Stimulated activated naive B cell treated with anti-CD40 and anti-IgM and Interleukin-4, amounts not matched to agents 10 μg/mL and 1 μg/mL and 100 μg/mL, for 72 hours (primary cell): ENCODE measurements at regions not wholly inside any gene's neighbourhood (a gene's known extent, or its start where the extent isn't known, plus 50 kb on each side); places are given as distances from the start of the nearest gene placed in this dataset.
"Not testable (repeated sequence)": the region's sequence is repeated elsewhere in the genome, so short reads cannot be mapped to it uniquely, and the experiment has no call there.

ENCODE experiments used
- ATAC-seq, 2 donors: fragments of 150-1000 bp; cut with Tn5 transposase; replicated peaks; 2 replicates each; pipeline ENCODE4 v1.10.0; 2021; ENCODE audit warnings: moderate library complexity in 1 of 2
- DNase-seq: peaks from one replicate; pipeline ENCODE4 v3.0.0; 2021
- H3K27ac Mint-ChIP-seq: one replicate; pipeline ENCODE4 v1.8.0; 2022; ENCODE audit warnings: mild to moderate bottlenecking, mixed read lengths
- H3K27me3 Mint-ChIP-seq, 2 donors: one replicate each; pipeline ENCODE4 v1.8.0; 2022; ENCODE audit warnings: mixed read lengths in 2 of 2
- H3K36me3 Mint-ChIP-seq, 2 donors: one replicate each; pipeline ENCODE4 v1.8.0; 2022; ENCODE audit warnings: mixed read lengths in 2 of 2, mild to moderate bottlenecking in 1 of 2
- H3K4me1 Mint-ChIP-seq, 2 donors: one replicate each; pipeline ENCODE4 v1.8.0; 2022; ENCODE audit warnings: mixed read lengths in 2 of 2, mild to moderate bottlenecking in 1 of 2
- H3K4me3 Mint-ChIP-seq, 2 donors: one replicate each; pipeline ENCODE4 v1.8.0; 2022; ENCODE audit warnings: mild to moderate bottlenecking in 2 of 2, mixed read lengths in 2 of 2, moderate library complexity in 1 of 2
- H3K9me3 Mint-ChIP-seq, 2 donors: one replicate each; pipeline ENCODE4 v1.8.0; 2022; ENCODE audit warnings: mixed read lengths in 2 of 2, mild to moderate bottlenecking in 1 of 2

DNA sequence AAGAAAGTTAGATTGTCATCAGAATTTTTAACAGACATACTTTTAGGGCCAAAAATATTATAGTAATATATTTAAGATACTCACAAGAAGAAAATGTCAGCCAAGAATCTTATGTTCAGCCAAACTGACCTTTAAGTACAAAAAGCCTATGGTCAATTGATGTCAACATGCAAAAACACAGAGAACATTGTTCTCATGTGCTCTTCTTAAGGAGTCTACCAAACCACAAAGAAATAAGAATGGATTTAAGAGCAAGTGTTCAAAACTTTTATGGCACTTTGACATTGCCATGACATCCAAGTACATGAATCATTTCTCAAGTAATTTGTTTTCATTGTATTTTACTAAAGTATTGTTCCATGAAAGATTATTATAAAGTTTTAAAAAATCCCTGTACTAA, 180.4 kb downstream of the TMEM26 start:
- Mint-ChIP-seq H3K4me3 (no peak overlapping the region), H3K27ac (no peak overlapping the region), H3K4me1 (peaks cover 0 to 4% of the 10 kb centered on the region in 2 donors), H3K9me3 (no peaks in the 10 kb centered on the region), H3K27me3 (peaks cover 18 to 22% of the 10 kb centered on the region in 2 donors), H3K36me3 (no peaks in the 10 kb centered on the region)
- DNase-seq, result no peak
- no peak for ATAC-seq

DNA sequence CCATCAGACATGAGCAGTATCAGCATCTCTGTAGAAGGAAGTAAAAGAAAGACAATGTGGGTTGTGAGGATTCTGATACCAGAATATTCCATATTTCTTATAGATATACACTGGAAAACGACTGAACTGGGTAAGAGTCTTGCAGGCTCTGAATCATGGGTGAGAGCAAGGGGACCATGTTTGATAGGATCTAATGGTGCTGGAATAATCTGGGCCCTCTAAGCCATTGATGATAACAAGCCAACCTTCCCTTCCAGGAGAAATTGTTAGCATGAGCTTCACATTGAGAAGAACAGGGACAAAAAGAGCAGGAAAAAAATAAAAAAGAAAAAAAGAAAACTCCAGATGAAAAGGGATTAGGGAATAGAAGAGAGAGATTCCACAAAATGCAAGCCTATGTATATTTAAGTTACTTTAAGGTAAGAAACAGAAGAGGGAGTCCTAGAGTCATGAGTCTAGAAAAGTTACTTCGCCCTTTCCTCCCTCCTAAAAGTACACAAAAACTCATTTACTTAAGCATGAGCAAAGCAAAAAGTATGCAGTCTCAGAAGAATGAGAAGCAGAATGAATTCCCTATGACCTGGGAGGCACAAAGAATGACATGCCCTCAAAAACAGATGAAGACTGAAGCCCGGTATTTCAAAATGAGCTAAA, 181.9 kb downstream of the TMEM26 start:
- Mint-ChIP-seq H3K36me3 (no peaks in the 10 kb centered on the region), H3K4me3 (no peak overlapping the region), H3K27me3 (peaks cover 17 to 18% of the 10 kb centered on the region in 2 donors), H3K4me1 (peaks cover 0 to 4% of the 10 kb centered on the region in 2 donors), H3K27ac (no peak overlapping the region), H3K9me3 (no peaks in the 10 kb centered on the region)
- DNase-seq (no peak), ATAC-seq (no peak)

DNA sequence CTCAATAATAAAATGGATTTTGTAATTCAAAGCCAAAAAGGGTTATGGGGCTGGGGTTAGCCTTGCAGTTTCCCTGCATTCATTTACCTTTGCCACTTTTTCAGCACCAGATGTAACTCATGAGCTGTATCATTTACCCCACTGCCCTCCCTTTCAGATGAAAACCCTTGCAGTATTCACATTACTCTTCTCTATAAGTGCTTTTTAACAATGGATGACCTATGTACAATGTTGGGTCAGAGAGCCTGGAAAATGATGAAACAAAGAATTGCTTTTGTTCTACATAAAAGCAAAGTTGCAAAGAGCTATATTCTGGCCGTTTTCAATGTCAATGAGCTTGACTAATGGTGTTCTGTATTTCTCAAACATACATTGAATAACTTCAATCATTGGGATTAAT, 189.7 kb downstream of the TMEM26 start:
- H3K4me3 Mint-ChIP-seq, result no peak overlapping the region
- H3K9me3 Mint-ChIP-seq, result peaks cover 7 to 8% of the 10 kb centered on the region in 2 donors
- H3K36me3 Mint-ChIP-seq, result peaks cover 0 to 3% of the 10 kb centered on the region in 2 donors
- peaks cover 17 to 18% of the 10 kb centered on the region in 2 donors for H3K27me3 Mint-ChIP-seq
- DNase-seq (no peak), ATAC-seq (no peak)
- H3K4me1 Mint-ChIP-seq, result no peaks in the 10 kb centered on the region
- H3K27ac Mint-ChIP-seq, result no peak overlapping the region

GRCh38 chr10:61262486-61263261, 190.5 kb downstream of the TMEM26 start:
- Mint-ChIP-seq H3K36me3 (peaks cover 0 to 3% of the 10 kb centered on the region in 2 donors), H3K4me3 (no peak overlapping the region), H3K4me1 (no peaks in the 10 kb centered on the region)

DNA sequence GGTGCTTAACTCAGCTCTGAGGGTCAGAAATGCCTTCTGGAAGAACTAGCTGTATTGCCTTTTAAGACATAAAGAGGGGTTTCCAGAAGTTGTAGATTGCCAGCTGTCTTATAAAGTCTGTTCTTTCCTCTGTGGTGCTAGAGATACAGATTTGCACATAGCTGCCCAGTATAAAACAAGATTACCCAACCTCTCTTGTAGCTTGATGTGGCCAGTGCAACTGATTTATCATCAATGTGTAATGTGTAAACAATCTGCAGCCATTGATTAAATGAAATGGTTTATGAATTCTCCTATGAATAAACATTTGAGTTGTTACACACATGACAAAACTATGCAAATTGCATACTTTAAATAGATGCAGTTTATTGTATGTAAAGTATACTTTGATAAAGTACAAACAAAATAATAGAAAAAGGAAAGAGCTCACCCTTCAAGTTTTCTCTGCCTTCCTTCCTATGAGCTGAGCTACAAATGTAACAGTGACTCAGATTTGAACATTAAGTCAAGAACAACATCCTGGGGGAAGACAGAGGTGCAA, 195.2 kb downstream of the TMEM26 start:
- Mint-ChIP-seq H3K4me3 (no peak overlapping the region), H3K9me3 (peaks cover 9 to 19% of the 10 kb centered on the region in 2 donors), H3K27me3 (peaks cover 35 to 36% of the 10 kb centered on the region in 2 donors), H3K27ac (no peak overlapping the region), H3K36me3 (no peaks in the 10 kb centered on the region), H3K4me1 (no peaks in the 10 kb centered on the region)
- DNase-seq (no peak), ATAC-seq (no peak)

More at GRCh38 chr10:61262486-61263261, 190.5 kb downstream of the TMEM26 start:
- H3K27ac Mint-ChIP-seq, result no peak overlapping the region
- no peak for DNase-seq
- ATAC-seq, result no peak
- H3K9me3 Mint-ChIP-seq, result peaks cover 7 to 8% of the 10 kb centered on the region in 2 donors
- H3K27me3 Mint-ChIP-seq, result peaks cover 17 to 18% of the 10 kb centered on the region in 2 donors

DNA sequence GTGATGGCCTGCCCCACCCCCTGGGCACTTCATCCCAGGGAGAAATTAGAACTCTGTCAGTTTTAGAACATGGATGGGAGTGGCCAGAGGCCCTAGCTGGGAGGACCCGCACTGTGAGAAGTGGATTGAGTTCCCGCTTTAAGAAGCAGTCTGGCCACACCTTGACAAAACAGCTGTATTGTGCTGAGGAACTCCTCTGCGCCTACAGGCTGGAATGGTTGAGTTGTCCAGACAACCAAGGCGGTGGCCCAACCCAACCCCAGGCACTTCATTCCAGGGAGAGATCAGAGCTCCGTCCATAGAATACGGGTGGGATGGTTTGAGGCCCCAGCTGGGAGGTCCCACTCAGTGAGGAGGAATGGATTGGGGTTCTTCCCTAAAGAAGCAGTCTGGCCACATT, 196.0 kb downstream of the TMEM26 start:
- peaks cover 31 to 36% of the 10 kb centered on the region in 2 donors for H3K27me3 Mint-ChIP-seq
- H3K9me3 Mint-ChIP-seq, result peaks cover 9 to 19% of the 10 kb centered on the region in 2 donors
- H3K36me3 Mint-ChIP-seq, result no peaks in the 10 kb centered on the region
- no peak overlapping the region for H3K4me3 Mint-ChIP-seq
- no peak for ATAC-seq
- DNase-seq, result no peak
- H3K4me1 Mint-ChIP-seq, result no peaks in the 10 kb centered on the region
- H3K27ac Mint-ChIP-seq, result no peak overlapping the region

GRCh38 chr10:61252326-61252725, 200.9 kb downstream of the TMEM26 start:
- DNase-seq, H3K36me3 Mint-ChIP-seq, H3K4me3 Mint-ChIP-seq, H3K4me1 Mint-ChIP-seq, ATAC-seq, H3K27ac Mint-ChIP-seq: not testable (repeated sequence)
- Mint-ChIP-seq H3K9me3 (peaks cover 9 to 19% of the 10 kb centered on the region in 2 donors), H3K27me3 (peaks cover 21% of the 10 kb centered on the region in 2 donors)

GRCh38 chr10:61251089-61251488, 202.1 kb downstream of the TMEM26 start:
- H3K4me3 Mint-ChIP-seq, result no peak overlapping the region
- H3K36me3 Mint-ChIP-seq, result no peaks in the 10 kb centered on the region
- H3K27ac Mint-ChIP-seq, result no peak overlapping the region
- peaks cover 8 to 19% of the 10 kb centered on the region in 2 donors for H3K9me3 Mint-ChIP-seq
- DNase-seq, result no peak
- no peak for ATAC-seq
- no peaks in the 10 kb centered on the region for H3K4me1 Mint-ChIP-seq
- H3K27me3 Mint-ChIP-seq, result peaks cover 11 to 18% of the 10 kb centered on the region in 2 donors

DNA sequence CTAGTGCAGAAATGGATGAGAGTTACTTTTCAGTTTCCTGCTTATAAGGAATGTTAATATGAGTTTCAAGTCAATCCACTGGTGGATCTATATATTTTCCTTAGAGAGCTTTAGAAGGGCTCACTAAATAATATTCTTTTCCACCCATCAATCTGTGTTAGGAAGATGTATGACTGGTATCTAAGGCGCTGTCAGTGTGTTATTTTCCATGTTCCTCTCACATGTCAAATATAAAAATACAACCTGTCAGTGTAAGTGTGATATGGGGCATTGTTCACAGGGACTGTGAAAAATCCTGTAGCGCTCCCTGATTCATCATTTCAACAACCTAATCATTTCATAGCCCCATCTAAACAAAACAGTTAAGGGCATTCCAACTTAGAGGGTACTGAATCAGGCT, 203.1 kb downstream of the TMEM26 start:
- Mint-ChIP-seq H3K4me1 (no peaks in the 10 kb centered on the region), H3K4me3 (no peak overlapping the region), H3K36me3 (no peaks in the 10 kb centered on the region), H3K27ac (no peak overlapping the region), H3K9me3 (peaks cover 7 to 15% of the 10 kb centered on the region in 2 donors), H3K27me3 (peaks cover 9 to 14% of the 10 kb centered on the region in 2 donors)
- ATAC-seq (no peak), DNase-seq (no peak)

GRCh38 chr10:61248013-61248412, 205.2 kb downstream of the TMEM26 start:
- DNase-seq (no peak), ATAC-seq (no peak)
- no peaks in the 10 kb centered on the region for H3K27me3 Mint-ChIP-seq
- H3K27ac Mint-ChIP-seq, result no peak overlapping the region
- H3K36me3 Mint-ChIP-seq, result no peaks in the 10 kb centered on the region
- H3K4me1 Mint-ChIP-seq, result no peaks in the 10 kb centered on the region
- H3K4me3 Mint-ChIP-seq, result no peak overlapping the region
- H3K9me3 Mint-ChIP-seq, result no peaks in the 10 kb centered on the region

DNA sequence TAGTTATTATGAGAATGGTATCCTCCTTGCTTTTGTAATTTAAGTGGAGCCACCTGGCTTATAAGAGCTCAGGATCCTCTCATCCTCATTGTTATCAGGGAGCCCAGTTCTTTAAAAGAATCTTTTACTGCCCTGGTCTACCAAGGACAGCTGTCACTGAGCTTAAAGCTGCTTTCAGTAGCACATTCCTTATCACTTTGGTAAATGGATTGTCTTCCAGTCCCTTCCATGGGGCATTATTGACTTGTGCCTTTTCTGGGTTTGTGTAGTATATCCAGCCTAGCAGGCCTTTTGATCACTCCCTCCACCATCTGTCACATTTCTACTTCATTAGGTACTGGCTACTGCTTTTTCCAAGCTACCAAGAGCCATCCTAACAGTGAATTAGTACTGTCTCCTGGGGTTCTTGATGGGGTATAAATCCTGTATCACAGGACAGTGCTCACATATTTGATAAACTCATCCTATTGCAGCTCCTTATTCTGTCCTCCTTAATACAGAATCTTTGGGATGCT, 208.9 kb downstream of the TMEM26 start:
- DNase-seq, result no peak
- no peak overlapping the region for H3K4me3 Mint-ChIP-seq
- no peak overlapping the region for H3K27ac Mint-ChIP-seq
- no peaks in the 10 kb centered on the region for H3K4me1 Mint-ChIP-seq
- H3K9me3 Mint-ChIP-seq, result no peaks in the 10 kb centered on the region
- H3K36me3 Mint-ChIP-seq, result no peaks in the 10 kb centered on the region
- no peaks in the 10 kb centered on the region for H3K27me3 Mint-ChIP-seq
- ATAC-seq, result no peak

- H3K27ac Mint-ChIP-seq, result no peak overlapping the region
- H3K4me3 Mint-ChIP-seq, result no peak overlapping the region
- DNase-seq, result no peak
- peaks cover 0 to 1% of the 10 kb centered on the region in 2 donors for H3K36me3 Mint-ChIP-seq
- H3K9me3 Mint-ChIP-seq, result peaks cover 4 to 5% of the 10 kb centered on the region in 2 donors
- peaks cover 9 to 16% of the 10 kb centered on the region in 2 donors for H3K27me3 Mint-ChIP-seq
- ATAC-seq, result no peak
- no peaks in the 10 kb centered on the region for H3K4me1 Mint-ChIP-seq
Measured at GRCh38 chr10:61232780-61233179, 220.4 kb downstream of the TMEM26 start.

DNA sequence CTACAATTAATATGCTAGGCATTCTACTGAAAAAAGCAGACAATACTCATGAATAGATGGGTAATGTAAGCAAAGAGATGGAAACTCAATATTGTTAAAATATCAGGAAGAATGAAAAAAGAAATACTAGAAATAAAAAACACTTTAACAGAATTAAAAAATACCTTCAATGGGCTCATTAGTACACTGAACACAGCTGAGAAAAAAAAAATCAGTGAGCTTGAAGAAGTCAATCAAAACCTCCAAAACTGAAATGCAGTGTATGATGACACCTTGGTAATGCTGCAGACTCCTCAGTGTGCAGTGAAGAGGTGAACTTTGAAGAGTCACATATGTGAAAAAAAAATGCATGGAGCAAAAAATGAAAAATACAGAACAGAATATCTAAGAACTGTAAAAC, 227.2 kb downstream of the TMEM26 start:
- no peak for DNase-seq
- Mint-ChIP-seq H3K27ac (no peak overlapping the region), H3K36me3 (peaks cover 0 to 3% of the 10 kb centered on the region in 2 donors), H3K4me3 (no peak overlapping the region), H3K4me1 (no peaks in the 10 kb centered on the region), H3K27me3 (peaks cover 11 to 19% of the 10 kb centered on the region in 2 donors), H3K9me3 (peaks cover 3 to 9% of the 10 kb centered on the region in 2 donors)
- no peak for ATAC-seq

- Mint-ChIP-seq H3K4me3 (no peak overlapping the region), H3K36me3 (peaks cover 0 to 3% of the 10 kb centered on the region in 2 donors), H3K9me3 (peaks cover 3 to 12% of the 10 kb centered on the region in 2 donors), H3K27ac (no peak overlapping the region), H3K27me3 (peaks cover 10 to 30% of the 10 kb centered on the region in 2 donors), H3K4me1 (no peaks in the 10 kb centered on the region)
- ATAC-seq (no peak), DNase-seq (no peak)
Measured at GRCh38 chr10:61223576-61223975, 229.6 kb downstream of the TMEM26 start.
